A673 (cell line): ENCODE measurements at regions not wholly inside any gene's neighbourhood (a gene's known extent, or its start where the extent isn't known, plus 50 kb on each side); places are given as distances from the start of the nearest gene placed in this dataset.
A peak's percentile ranks its signal among the peaks of the same experiment; 100 is the strongest.

ENCODE experiments used
- BruUV-seq: library from RNA; stranded (reverse); fragments of 400-500 nt; replicated peaks from 2 replicates; lab custom pipeline; 2021; lab: Mats Ljungman, UMichigan
- CTCF ChIA-PET: fragments of 300-600 bp; sonication (Branson Sonifier 250); formaldehyde crosslinking; loops from one replicate; lab custom pipeline; 2022; ENCODE audit warnings: antibody characterized with exemption; lab: Charles Lee
- POLR2A ChIA-PET: fragments of 300-600 bp; sonication (Branson Sonifier 250); formaldehyde crosslinking; loops from one replicate; lab custom pipeline; 2022; ENCODE audit warnings: antibody characterized with exemption; ENCODE audit not compliant: low non-redundant PET; lab: Charles Lee
- DNase-seq: peaks from one replicate; pipeline ENCODE4 v3.0.0-alpha.2; 2015; ENCODE audit warnings: low spot score
- H3K27ac ChIP-seq: fragments of 200-600 bp; sonication (generic); 2 replicates; pipeline ENCODE4 v1.5.1; 2016; ENCODE audit warnings: mixed run types, low read depth, mild to moderate bottlenecking, mixed read lengths, antibody characterized with exemption, low read length; ENCODE audit not compliant: poor library complexity, severe bottlenecking
- H3K27me3 ChIP-seq: fragments of 200-600 bp; sonication (generic); replicated peaks from 2 replicates; pipeline ENCODE4 v1.6.1; 2017; ENCODE audit warnings: mixed run types, low read depth, mild to moderate bottlenecking, mixed read lengths, antibody characterized with exemption, low read length; ENCODE audit not compliant: insufficient read depth, poor library complexity
- H3K36me3 ChIP-seq: fragments of 200-600 bp; sonication (generic); 2 replicates; pipeline ENCODE4 v1.6.1; 2016; ENCODE audit warnings: mixed run types, mild to moderate bottlenecking, mixed read lengths, antibody characterized with exemption, low read length; ENCODE audit not compliant: insufficient read depth, poor library complexity, severe bottlenecking
- H3K4me1 ChIP-seq: fragments of 200-600 bp; sonication (generic); 2 replicates; pipeline ENCODE4 v1.6.1; 2017; ENCODE audit warnings: mixed run types, mild to moderate bottlenecking, mixed read lengths, antibody characterized with exemption, low read length; ENCODE audit not compliant: insufficient read depth, poor library complexity, severe bottlenecking
- H3K4me3 ChIP-seq: fragments of 200-600 bp; sonication (generic); 2 replicates; pipeline ENCODE4 v1.5.1; 2016; ENCODE audit warnings: low read depth, mixed run types, mild to moderate bottlenecking, mixed read lengths, low read length; ENCODE audit not compliant: poor library complexity, severe bottlenecking
- H3K9me3 ChIP-seq: fragments of 200-600 bp; sonication (generic); 2 replicates; pipeline ENCODE4 v1.6.1; 2016; ENCODE audit warnings: mixed run types, low read depth, mild to moderate bottlenecking, mixed read lengths, antibody characterized with exemption, low read length; ENCODE audit not compliant: poor library complexity, severe bottlenecking
- CTCF ChIP-seq: fragments of 300-800, 200-600 bp; sonication (generic); conservative IDR thresholded peaks from 2 replicates; pipeline ENCODE4 v1.5.1; 2017; ENCODE audit warnings: low read depth, mild to moderate bottlenecking, antibody characterized with exemption, low read length, moderate library complexity, mixed read lengths
- EZH2 ChIP-seq: fragments of 200-600 bp; sonication (generic); IDR thresholded peaks from 2 replicates; pipeline ENCODE4 v1.6.1; 2017; ENCODE audit warnings: borderline replicate concordance, low read depth, mild to moderate bottlenecking, mixed read lengths, antibody characterized with exemption, low read length; ENCODE audit not compliant: poor library complexity, severe bottlenecking
- intact Hi-C: fragments of 100-400 bp; cut with micrococcal nuclease; formaldehyde crosslinking; loops from one replicate; pipeline ENCODE4 v1.10.0; 2022; ENCODE audit not compliant: unreplicated experiment

- no peak overlapping the region for H3K27ac ChIP-seq
- no peak overlapping the region for H3K4me3 ChIP-seq
- no peak for TF ChIP-seq CTCF
- no peak for TF ChIP-seq EZH2
- DNase-seq = no peak
- BruUV-seq = no TSS peak
- peaks cover 5% of the 10 kb centered on the region for H3K4me1 ChIP-seq
- no peaks in the 10 kb centered on the region for H3K36me3 ChIP-seq
- POLR2A ChIA-PET = no interaction called here
- intact Hi-C loops = no loop called here
- CTCF ChIA-PET = no interaction called here
- H3K27me3 ChIP-seq = no peaks in the 10 kb centered on the region
- no peaks in the 10 kb centered on the region for H3K9me3 ChIP-seq
Observed at GRCh38 chr6:146870760-146871159, 272.0 kb downstream of the ADGB start.

- BruUV-seq = no TSS peak
- CTCF ChIA-PET = no interaction called here
- no peaks in the 10 kb centered on the region for H3K9me3 ChIP-seq
- no peak overlapping the region for H3K4me3 ChIP-seq
- H3K27ac ChIP-seq = no peak overlapping the region
- H3K36me3 ChIP-seq = no peaks in the 10 kb centered on the region
- POLR2A ChIA-PET = no interaction called here
- peaks cover 5% of the 10 kb centered on the region for H3K4me1 ChIP-seq
- peak; percentile 18 for DNase-seq
- TF ChIP-seq EZH2 (no peak), CTCF (no peak)
- no peaks in the 10 kb centered on the region for H3K27me3 ChIP-seq
- intact Hi-C loops = no loop called here
Observed at GRCh38 chr6:146871611-146872425, 273.0 kb downstream of the ADGB start.

- ChIA-PET CTCF (no interaction called here), POLR2A (no interaction called here)
- H3K4me3 ChIP-seq = no peak overlapping the region
- intact Hi-C loops = no loop called here
- no peak for DNase-seq
- TF ChIP-seq CTCF (no peak), EZH2 (no peak)
- no peaks in the 10 kb centered on the region for H3K9me3 ChIP-seq
- peaks cover 5% of the 10 kb centered on the region for H3K4me1 ChIP-seq
- H3K27me3 ChIP-seq = no peaks in the 10 kb centered on the region
- no peaks in the 10 kb centered on the region for H3K36me3 ChIP-seq
- H3K27ac ChIP-seq = no peak overlapping the region
- BruUV-seq = no TSS peak
Observed at GRCh38 chr6:146872426-146872785, 273.6 kb downstream of the ADGB start.
